Transverse colon (tissue), 4 donors: ENCODE measurements at regions not wholly inside any gene's neighbourhood (a gene's known extent, or its start where the extent isn't known, plus 50 kb on each side); places are given as distances from the start of the nearest gene placed in this dataset.

Experiments
- EP300 ChIP-seq: sonication (generic); formaldehyde crosslinking; IDR thresholded peaks from one replicate; pipeline ENCODE4 v1.6.1; 2017; ENCODE audit warnings: antibody characterized with exemption, low read depth
- POLR2AphosphoS5 ChIP-seq, 3 donors: sonication (generic); formaldehyde crosslinking; IDR thresholded peaks; one replicate each; pipeline ENCODE4 v1.6.1; 2016; ENCODE audit warnings: antibody characterized with exemption in 3 of 3
- TF ChIP-seq, protein P1 (sequence below), 5 experiments: fragments of 200-600 bp in 3 of 5; fragments of 450-650 bp in 2 of 5; sonication (generic) in 3 of 5; IDR thresholded peaks; 1 replicate in 2 of 5; 2 replicates in 3 of 5; pipeline ENCODE4 v1.5.1; 2016 to 2017; ENCODE audit warnings: antibody characterized with exemption in 5 of 5, inconsistent platforms in 3 of 5, mild to moderate bottlenecking in 2 of 5, moderate library complexity in 1 of 5

GRCh38 chr2:16425462-16426336, 239.9 kb downstream of the CYRIA start:
- TF ChIP-seq, protein P1, sequence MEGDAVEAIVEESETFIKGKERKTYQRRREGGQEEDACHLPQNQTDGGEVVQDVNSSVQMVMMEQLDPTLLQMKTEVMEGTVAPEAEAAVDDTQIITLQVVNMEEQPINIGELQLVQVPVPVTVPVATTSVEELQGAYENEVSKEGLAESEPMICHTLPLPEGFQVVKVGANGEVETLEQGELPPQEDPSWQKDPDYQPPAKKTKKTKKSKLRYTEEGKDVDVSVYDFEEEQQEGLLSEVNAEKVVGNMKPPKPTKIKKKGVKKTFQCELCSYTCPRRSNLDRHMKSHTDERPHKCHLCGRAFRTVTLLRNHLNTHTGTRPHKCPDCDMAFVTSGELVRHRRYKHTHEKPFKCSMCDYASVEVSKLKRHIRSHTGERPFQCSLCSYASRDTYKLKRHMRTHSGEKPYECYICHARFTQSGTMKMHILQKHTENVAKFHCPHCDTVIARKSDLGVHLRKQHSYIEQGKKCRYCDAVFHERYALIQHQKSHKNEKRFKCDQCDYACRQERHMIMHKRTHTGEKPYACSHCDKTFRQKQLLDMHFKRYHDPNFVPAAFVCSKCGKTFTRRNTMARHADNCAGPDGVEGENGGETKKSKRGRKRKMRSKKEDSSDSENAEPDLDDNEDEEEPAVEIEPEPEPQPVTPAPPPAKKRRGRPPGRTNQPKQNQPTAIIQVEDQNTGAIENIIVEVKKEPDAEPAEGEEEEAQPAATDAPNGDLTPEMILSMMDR (IDR thresholded peaks at IDR 0.05): no peak
- TF ChIP-seq POLR2AphosphoS5 (IDR thresholded peaks at IDR 0.05) (no peak), EP300 (no peak)
